CD14-positive monocyte (primary cell): ENCODE measurements at regions not wholly inside any gene's neighbourhood (a gene's known extent, or its start where the extent isn't known, plus 50 kb on each side); places are given as distances from the start of the nearest gene placed in this dataset.

ENCODE experiments used
- DNase-seq, 3 donors: peaks; one replicate each; pipeline ENCODE4 v3.0.0-alpha.2; 2011 to 2022
- H2AFZ ChIP-seq: 2 replicates; pipeline ENCODE4 v1.6.0; 2012; ENCODE audit warnings: mild to moderate bottlenecking, low read depth, low read length, inconsistent platforms; ENCODE audit not compliant: insufficient read depth, poor library complexity, severe bottlenecking
- H3K27ac ChIP-seq, 2 donors: 1 replicate in 1 of 2; 2 replicates in 1 of 2; pipeline ENCODE4 v1.5.1; 2012 to 2013; ENCODE audit warnings: low read length in 2 of 2, control low read depth in 1 of 2, inconsistent platforms in 1 of 2, low read depth in 1 of 2, mild to moderate bottlenecking in 1 of 2
- H3K27me3 ChIP-seq, 2 donors: one replicate each; pipeline versions ENCODE4 v1.6.0 to v1.6.1; 2011 to 2013; ENCODE audit warnings: low read length in 2 of 2; ENCODE audit not compliant: control insufficient read depth in 2 of 2, insufficient read depth in 2 of 2
- H3K36me3 ChIP-seq, 2 donors: replicated peaks in 1 of 2; 1 replicate in 1 of 2; 2 replicates in 1 of 2; pipeline versions ENCODE4 v1.5.1 to v1.6.1; 2012 to 2013; ENCODE audit warnings: low read length in 2 of 2, control low read depth in 1 of 2, inconsistent platforms in 1 of 2, mild to moderate bottlenecking in 1 of 2; ENCODE audit not compliant: insufficient read depth in 2 of 2, control insufficient read depth in 1 of 2
- H3K4me1 ChIP-seq, 2 donors: 1 replicate in 1 of 2; 2 replicates in 1 of 2; pipeline versions ENCODE4 v1.5.1 to v1.6.1; 2012 to 2013; ENCODE audit warnings: low read length in 2 of 2, control low read depth in 1 of 2, inconsistent platforms in 1 of 2, mild to moderate bottlenecking in 1 of 2, moderate library complexity in 1 of 2; ENCODE audit not compliant: insufficient read depth in 2 of 2, control insufficient read depth in 1 of 2
- H3K4me2 ChIP-seq: replicated peaks from 2 replicates; pipeline ENCODE3; 2012; ENCODE audit warnings: low read length, moderate library complexity, mild to moderate bottlenecking; ENCODE audit not compliant: poor library complexity, severe bottlenecking; ENCODE audit errors: extremely low read depth
- H3K4me3 ChIP-seq, 3 experiments: fragments of 200-600 bp in 1 of 3; sonication (generic) in 1 of 3; replicated peaks in 1 of 3; 1 replicate in 2 of 3; 2 replicates in 1 of 3; pipeline ENCODE4 v1.5.1; 2011 to 2013; ENCODE audit warnings: low read length in 3 of 3, mild to moderate bottlenecking in 3 of 3, control low read depth in 2 of 3, low read depth in 2 of 3, inconsistent platforms in 1 of 3, moderate library complexity in 1 of 3
- H3K79me2 ChIP-seq: 2 replicates; pipeline ENCODE4 v1.6.0; 2012; ENCODE audit warnings: mild to moderate bottlenecking, control low read depth, inconsistent platforms, low read length, moderate library complexity; ENCODE audit not compliant: insufficient read depth
- H3K9ac ChIP-seq: 2 replicates; pipeline ENCODE4 v1.6.0; 2017; ENCODE audit warnings: low read length, mild to moderate bottlenecking; ENCODE audit not compliant: insufficient read depth, poor library complexity, severe bottlenecking
- H3K9me3 ChIP-seq, 2 donors: replicated peaks in 1 of 2; 1 replicate in 1 of 2; 2 replicates in 1 of 2; pipeline versions ENCODE4 v1.5.1 to v1.6.1; 2012 to 2013; ENCODE audit warnings: low read length in 2 of 2, control low read depth in 1 of 2; ENCODE audit not compliant: control insufficient read depth in 1 of 2, insufficient read depth in 1 of 2
- H4K20me1 ChIP-seq: 2 replicates; pipeline ENCODE4 v1.6.0; 2012; ENCODE audit warnings: mild to moderate bottlenecking, low read length, control low read depth, moderate library complexity; ENCODE audit not compliant: insufficient read depth
- H3K27ac Mint-ChIP-seq, 7 donors: one replicate each; pipeline ENCODE4 v1.8.0; 2020; ENCODE audit warnings: mild to moderate bottlenecking in 7 of 7, mixed read lengths in 7 of 7, moderate library complexity in 6 of 7, inconsistent platforms in 2 of 7
- H3K27me3 Mint-ChIP-seq, 3 donors: one replicate each; pipeline ENCODE4 v1.8.0; 2021 to 2022; ENCODE audit warnings: low read depth in 3 of 3, mild to moderate bottlenecking in 3 of 3, mixed read lengths in 3 of 3, moderate library complexity in 3 of 3, inconsistent platforms in 1 of 3
- H3K36me3 Mint-ChIP-seq, 2 donors: one replicate each; pipeline ENCODE4 v1.8.0; 2020; ENCODE audit warnings: mixed read lengths in 2 of 2, inconsistent platforms in 1 of 2, mild to moderate bottlenecking in 1 of 2
- H3K4me1 Mint-ChIP-seq: one replicate; pipeline ENCODE4 v1.8.0; 2020; ENCODE audit warnings: mild to moderate bottlenecking, mixed read lengths
- H3K4me3 Mint-ChIP-seq, 2 donors: one replicate each; pipeline ENCODE4 v1.8.0; 2020; ENCODE audit warnings: mild to moderate bottlenecking in 2 of 2, mixed read lengths in 2 of 2, moderate library complexity in 1 of 2
- H3K9me3 Mint-ChIP-seq, 7 donors: one replicate each; pipeline ENCODE4 v1.8.0; 2020 to 2022; ENCODE audit warnings: mixed read lengths in 7 of 7, mild to moderate bottlenecking in 6 of 7, moderate library complexity in 6 of 7, inconsistent platforms in 2 of 7
- CTCF ChIP-seq: fragments of 200-600 bp; IDR thresholded peaks from one replicate; pipeline ENCODE4 v1.8.0; 2022; ENCODE audit warnings: antibody characterized with exemption, mild to moderate bottlenecking
- WGBS: methylation state at CpG from one replicate; pipeline ENCODE4 v1.1.5; 2013; ENCODE audit warnings: missing lambda C conversion rate; ENCODE audit not compliant: insufficient coverage; 5-methylcytosine and 5-hydroxymethylcytosine counted together
- intact Hi-C, 2 donors: fragments of 100-400 bp; cut with micrococcal nuclease; formaldehyde crosslinking; loops; one replicate each; pipeline versions ENCODE4 v1.15.0 to v1.15.1; 2023

DNA sequence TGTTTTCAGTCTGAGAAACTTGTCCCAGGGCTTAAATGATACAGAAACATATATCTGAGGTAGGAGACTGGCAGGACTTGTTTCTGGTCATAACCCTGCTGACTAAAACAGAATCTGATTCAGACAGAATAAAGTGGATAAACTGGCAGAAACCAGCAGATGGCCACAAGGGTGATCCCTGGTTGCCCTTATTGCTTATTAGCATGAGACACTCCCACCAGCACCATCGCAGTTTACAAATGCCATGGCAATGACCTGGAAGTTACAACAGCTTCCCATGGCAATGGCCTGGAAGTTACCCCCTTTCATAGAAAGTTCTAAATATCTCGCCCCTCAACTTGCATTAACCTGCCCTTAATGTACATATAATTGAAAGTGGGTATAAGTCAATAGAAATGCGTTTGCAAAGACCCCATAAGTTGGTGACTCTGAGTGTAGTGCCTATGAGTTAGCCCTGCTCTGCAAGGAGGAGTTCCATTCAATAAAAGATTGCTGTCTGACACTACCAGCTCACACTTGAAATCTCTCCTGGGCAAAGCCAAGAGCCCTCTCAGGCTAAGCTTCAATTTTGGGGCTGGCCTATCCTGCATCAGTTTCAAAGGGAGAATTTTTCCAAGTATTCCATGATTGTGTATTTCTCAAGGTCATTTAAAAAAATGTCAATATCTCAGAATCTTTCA lies 52.9 kb upstream of the PAGE5 start:
- Mint-ChIP-seq H3K36me3 (no peaks in the 10 kb centered on the region), H3K27me3 (peaks cover 8 to 12% (median 12%) of the 10 kb centered on the region in 3 donors), H3K4me3 (no peak overlapping the region), H3K4me1 (no peaks in the 10 kb centered on the region), H3K27ac (no peak overlapping the region), H3K9me3 (peaks cover 0 to 10% (median 0%) of the 10 kb centered on the region in 7 donors)
- Histone ChIP-seq H3K4me1 (no peaks in the 10 kb centered on the region), H3K9ac (no peak overlapping the region), H4K20me1 (no peaks in the 10 kb centered on the region), H3K4me2 (no peak overlapping the region), H3K36me3 (no peaks in the 10 kb centered on the region), H3K4me3 (no peak overlapping the region), H3K27ac (no peak overlapping the region), H3K27me3 (no peaks in the 10 kb centered on the region), H3K9me3 (no peaks in the 10 kb centered on the region), H2AFZ (no peak overlapping the region), H3K79me2 (no peaks in the 10 kb centered on the region)
- TF ChIP-seq CTCF = no peak
- no peak for DNase-seq
- intact Hi-C loops = loop anchor here in 1 of 2 donors (10.0 kb wide), 1 partner anchor 162 kb away; the partner anchor contains the start of gene APEX2
- no CpG with 5 or more reads among the region's 3 CpGs for WGBS

GRCh38 chrX:55167901-55168300 lies 52.2 kb upstream of the PAGE5 start:
- no peaks in the 10 kb centered on the region for H3K36me3 Mint-ChIP-seq
- Histone ChIP-seq H4K20me1 (no peaks in the 10 kb centered on the region), H3K27ac (no peak overlapping the region), H3K9ac (no peak overlapping the region), H3K27me3 (no peaks in the 10 kb centered on the region), H2AFZ (no peak overlapping the region), H3K4me2 (no peak overlapping the region), H3K4me3 (no peak overlapping the region), H3K9me3 (no peaks in the 10 kb centered on the region), H3K79me2 (no peaks in the 10 kb centered on the region), H3K36me3 (no peaks in the 10 kb centered on the region), H3K4me1 (no peaks in the 10 kb centered on the region)
- H3K4me3 Mint-ChIP-seq = no peak overlapping the region
- no peak for TF ChIP-seq CTCF
- DNase-seq = no peak
- no CpG with 5 or more reads among the region's 4 CpGs for WGBS
- intact Hi-C loops = loop anchor here in 1 of 2 donors (10.0 kb wide), 1 partner anchor 163 kb away; the partner anchor contains the start of gene APEX2
- H3K27ac Mint-ChIP-seq = no peak overlapping the region
- H3K4me1 Mint-ChIP-seq = no peaks in the 10 kb centered on the region
- peaks cover 0 to 10% (median 0%) of the 10 kb centered on the region in 7 donors for H3K9me3 Mint-ChIP-seq
- H3K27me3 Mint-ChIP-seq = peaks cover 3 to 7% (median 6%) of the 10 kb centered on the region in 3 donors
